Epithelial cell of proximal tubule (primary cell): ENCODE measurements at regions not wholly inside any gene's neighbourhood (a gene's known extent, or its start where the extent isn't known, plus 50 kb on each side); places are given as distances from the start of the nearest gene placed in this dataset.
"Not testable (repeated sequence)": the region's sequence is repeated elsewhere in the genome, so short reads cannot be mapped to it uniquely, and the experiment has no call there.

Source experiments
- DNase-seq: peaks from one replicate; pipeline ENCODE4 v3.0.0-alpha.2; 2011; ENCODE audit warnings: low read depth
- H3K4me3 ChIP-seq: 2 replicates; pipeline ENCODE4 v1.5.1; 2011; ENCODE audit warnings: low read depth, mild to moderate bottlenecking, low read length
- CTCF ChIP-seq: conservative IDR thresholded peaks from 2 replicates; pipeline ENCODE4 v1.5.1; 2012; ENCODE audit warnings: low read depth, mild to moderate bottlenecking, low read length

- H3K4me3 ChIP-seq: no peak overlapping the region
- DNase-seq: no peak
- no peak for TF ChIP-seq CTCF
Measured at GRCh38 chr6:156197513-156197912, 579.7 kb upstream of the ARID1B start.

GRCh38 chr6:156194981-156195380 lies 582.2 kb upstream of the ARID1B start:
- no peak for TF ChIP-seq CTCF
- H3K4me3 ChIP-seq: no peak overlapping the region
- no peak for DNase-seq

GRCh38 chr6:156193381-156193780 lies 583.8 kb upstream of the ARID1B start:
- no peak overlapping the region for H3K4me3 ChIP-seq
- DNase-seq: no peak
- no peak for TF ChIP-seq CTCF

- DNase-seq: no peak
- H3K4me3 ChIP-seq: no peak overlapping the region
- no peak for TF ChIP-seq CTCF
Measured at GRCh38 chr6:156191895-156192294, 585.3 kb upstream of the ARID1B start.

GRCh38 chr6:156191390-156191789 lies 585.8 kb upstream of the ARID1B start:
- DNase-seq, H3K4me3 ChIP-seq: not testable (repeated sequence)

GRCh38 chr6:156190270-156190669 lies 586.9 kb upstream of the ARID1B start:
- no peak overlapping the region for H3K4me3 ChIP-seq
- DNase-seq: no peak
- TF ChIP-seq CTCF: no peak

GRCh38 chr6:156189714-156190113 lies 587.5 kb upstream of the ARID1B start:
- no peak for DNase-seq
- no peak for TF ChIP-seq CTCF
- H3K4me3 ChIP-seq: no peak overlapping the region

- no peak overlapping the region for H3K4me3 ChIP-seq
- no peak for TF ChIP-seq CTCF
- no peak for DNase-seq
Measured at GRCh38 chr6:156189195-156189594, 588.0 kb upstream of the ARID1B start.
